ENCODE measurements at regions not wholly inside any gene's neighbourhood (a gene's known extent, or its start where the extent isn't known, plus 50 kb on each side); places are given as distances from the start of the nearest gene placed in this dataset.
"Not testable (repeated sequence)": the region's sequence is repeated elsewhere in the genome, so short reads cannot be mapped to it uniquely, and the experiment has no call there.

- Histone ChIP-seq H3K36me3 (ENCODE audit: insufficient read depth) (no peaks in the 10 kb centered on the region), H3K27ac (ENCODE audit: low read depth) (no peak overlapping the region), H3K4me3 (ENCODE audit: low read depth, low read length) (no peak overlapping the region), H3K4me1 (ENCODE audit: insufficient read depth) (no peaks in the 10 kb centered on the region)
- no peak for DNase-seq (ENCODE audit: extremely low spot score)
These were observed 102.1 kb downstream of the SHCBP1 start for GRCh38 chr16:46519063-46519462.

GRCh38 chr16:46496701-46497100 lies 124.5 kb downstream of the SHCBP1 start:
- 85% methylated on average over 2 of the region's 2 CpGs for WGBS
- Histone ChIP-seq H3K27ac (ENCODE audit: low read depth) (no peak overlapping the region), H3K4me1 (ENCODE audit: insufficient read depth) (no peaks in the 10 kb centered on the region), H3K36me3 (ENCODE audit: insufficient read depth) (no peaks in the 10 kb centered on the region), H3K4me3 (ENCODE audit: low read depth, low read length) (no peak overlapping the region)
- no peak for DNase-seq (ENCODE audit: extremely low spot score)

DNA sequence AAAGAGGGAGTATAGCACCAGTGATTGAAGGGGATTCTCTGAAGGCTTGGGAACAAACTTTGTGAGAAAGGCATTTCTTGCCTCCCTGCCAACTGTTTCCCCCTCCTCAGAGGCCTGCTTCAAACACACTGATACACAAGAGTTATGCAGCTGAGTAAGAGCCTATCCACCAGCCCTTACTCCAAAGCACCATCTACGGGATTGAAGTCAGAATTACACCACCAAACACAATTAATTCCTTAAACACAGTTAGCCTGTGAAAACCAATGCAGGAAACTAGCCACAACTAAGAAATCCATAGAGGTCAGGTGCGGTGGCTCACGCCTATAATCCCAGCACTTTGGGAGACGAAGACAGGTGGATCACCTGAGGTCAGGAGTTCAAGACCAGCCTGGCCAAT lies 138.3 kb downstream of the SHCBP1 start:
- no peak for DNase-seq (ENCODE audit: extremely low spot score)
- Histone ChIP-seq H3K4me1 (ENCODE audit: insufficient read depth) (no peaks in the 10 kb centered on the region), H3K4me3 (ENCODE audit: low read depth, low read length) (no peak overlapping the region), H3K27ac (ENCODE audit: low read depth) (no peak overlapping the region), H3K36me3 (ENCODE audit: insufficient read depth) (no peaks in the 10 kb centered on the region)
- 35% methylated on average over 4 of the region's 4 CpGs for WGBS

DNA sequence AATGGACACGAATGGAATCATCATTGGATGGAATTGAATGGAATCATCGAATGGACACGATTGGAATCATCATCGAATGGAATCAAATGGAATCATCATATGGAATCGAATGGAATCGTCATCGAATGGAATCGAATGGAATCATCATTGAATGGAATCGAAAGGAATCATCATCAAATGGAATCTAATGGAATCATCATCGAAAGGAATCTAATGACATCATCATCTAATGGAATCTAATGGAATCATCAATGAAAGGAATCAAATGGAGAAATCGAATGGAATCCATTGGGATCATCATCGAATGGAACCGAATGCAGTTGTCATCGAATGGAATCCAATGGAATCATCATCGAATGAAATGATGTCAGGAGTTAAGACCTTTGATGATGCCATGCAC lies 154.9 kb downstream of the SHCBP1 start:
- 72% methylated on average over 15 of the region's 15 CpGs for WGBS
- Histone ChIP-seq H3K4me3 (ENCODE audit: low read depth, low read length) (no peak overlapping the region), H3K36me3 (ENCODE audit: insufficient read depth) (no peaks in the 10 kb centered on the region), H3K27ac (ENCODE audit: low read depth) (no peak overlapping the region), H3K4me1 (ENCODE audit: insufficient read depth) (no peaks in the 10 kb centered on the region)
- no peak for DNase-seq (ENCODE audit: extremely low spot score)

DNA sequence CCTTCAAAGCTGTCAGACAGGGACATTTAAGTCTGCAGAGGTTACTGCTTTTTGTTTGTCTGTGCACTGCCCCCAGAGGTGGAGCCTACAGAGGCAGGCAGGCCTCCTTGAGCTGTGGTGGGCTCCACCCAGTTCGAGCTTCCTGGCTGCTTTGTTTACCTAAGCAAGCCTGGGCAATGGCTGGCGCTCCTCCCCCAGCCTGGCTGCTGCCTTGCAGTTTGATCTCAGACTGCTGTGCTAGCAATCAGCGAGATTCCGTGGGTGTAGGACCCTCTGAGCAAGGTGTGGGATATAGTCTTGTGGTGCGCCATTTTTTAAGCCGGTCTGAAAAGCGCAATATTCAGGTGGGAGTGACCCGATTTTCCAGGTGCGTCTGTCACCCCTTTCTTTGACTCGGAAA lies 166.4 kb downstream of the SHCBP1 start:
- H3K27ac ChIP-seq (ENCODE audit: low read depth); H3K4me3 ChIP-seq (ENCODE audit: low read depth, low read length); DNase-seq (ENCODE audit: extremely low spot score); H3K4me1 ChIP-seq (ENCODE audit: insufficient read depth); H3K36me3 ChIP-seq (ENCODE audit: insufficient read depth): not testable (repeated sequence)
- whole genome bisulfite sequencing = 60% methylated on average over 10 of the region's 10 CpGs

DNA sequence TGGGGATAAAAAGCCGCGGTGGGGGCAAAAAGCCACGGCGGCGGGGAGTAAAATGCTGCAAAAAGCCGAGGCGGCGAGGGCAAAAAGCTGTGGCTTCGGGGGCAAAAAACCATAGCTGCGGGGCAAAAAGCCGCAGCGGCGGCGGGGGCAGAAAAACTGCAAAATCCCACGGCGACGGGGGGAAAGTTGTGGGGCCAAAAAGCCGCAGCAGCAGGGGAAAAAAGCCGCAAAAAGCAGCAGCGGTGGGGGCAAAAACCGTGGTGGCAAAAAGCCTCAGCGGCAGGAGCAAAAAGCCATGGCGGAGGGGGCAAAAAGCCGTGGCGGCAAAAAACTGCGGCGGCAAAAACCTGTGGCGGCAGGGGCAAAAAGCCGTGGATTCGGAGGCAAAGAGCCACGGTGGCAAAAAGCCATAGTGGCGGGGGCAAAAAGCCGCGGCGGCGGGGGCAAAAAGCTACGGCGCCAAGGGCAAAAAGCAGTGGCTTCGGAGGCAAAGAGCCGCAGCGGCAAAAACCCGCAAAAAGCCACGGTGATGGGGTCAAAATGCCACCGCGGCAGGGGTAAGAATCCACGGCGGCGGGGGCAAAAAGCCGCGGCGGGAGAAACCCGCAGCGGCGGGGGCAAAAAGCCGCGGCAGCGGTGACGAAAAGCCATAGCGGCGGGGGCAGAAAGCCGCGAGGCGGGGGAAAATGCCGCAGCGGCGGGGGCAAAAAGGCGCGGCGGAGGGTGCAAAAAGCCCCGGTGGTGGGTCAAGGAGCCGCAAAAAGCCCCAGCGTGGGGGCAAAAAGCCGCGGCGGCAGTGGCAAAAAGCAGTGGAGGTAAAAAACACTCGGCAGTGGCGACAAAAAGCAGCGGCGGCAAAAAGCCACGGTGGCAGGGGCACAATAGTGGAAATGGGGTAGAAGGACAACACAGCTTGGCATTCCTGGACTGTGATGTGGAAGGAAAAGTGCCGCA lies 192.8 kb downstream of the SHCBP1 start:
- DNase-seq (ENCODE audit: extremely low spot score) = no peak
- Histone ChIP-seq H3K4me3 (ENCODE audit: low read depth, low read length) (no peak overlapping the region), H3K4me1 (ENCODE audit: insufficient read depth) (no peaks in the 10 kb centered on the region), H3K27ac (ENCODE audit: low read depth) (no peak overlapping the region), H3K36me3 (ENCODE audit: insufficient read depth) (peaks cover 3% of the 10 kb centered on the region)
- WGBS = 27% methylated on average over 81 of the region's 81 CpGs

DNA sequence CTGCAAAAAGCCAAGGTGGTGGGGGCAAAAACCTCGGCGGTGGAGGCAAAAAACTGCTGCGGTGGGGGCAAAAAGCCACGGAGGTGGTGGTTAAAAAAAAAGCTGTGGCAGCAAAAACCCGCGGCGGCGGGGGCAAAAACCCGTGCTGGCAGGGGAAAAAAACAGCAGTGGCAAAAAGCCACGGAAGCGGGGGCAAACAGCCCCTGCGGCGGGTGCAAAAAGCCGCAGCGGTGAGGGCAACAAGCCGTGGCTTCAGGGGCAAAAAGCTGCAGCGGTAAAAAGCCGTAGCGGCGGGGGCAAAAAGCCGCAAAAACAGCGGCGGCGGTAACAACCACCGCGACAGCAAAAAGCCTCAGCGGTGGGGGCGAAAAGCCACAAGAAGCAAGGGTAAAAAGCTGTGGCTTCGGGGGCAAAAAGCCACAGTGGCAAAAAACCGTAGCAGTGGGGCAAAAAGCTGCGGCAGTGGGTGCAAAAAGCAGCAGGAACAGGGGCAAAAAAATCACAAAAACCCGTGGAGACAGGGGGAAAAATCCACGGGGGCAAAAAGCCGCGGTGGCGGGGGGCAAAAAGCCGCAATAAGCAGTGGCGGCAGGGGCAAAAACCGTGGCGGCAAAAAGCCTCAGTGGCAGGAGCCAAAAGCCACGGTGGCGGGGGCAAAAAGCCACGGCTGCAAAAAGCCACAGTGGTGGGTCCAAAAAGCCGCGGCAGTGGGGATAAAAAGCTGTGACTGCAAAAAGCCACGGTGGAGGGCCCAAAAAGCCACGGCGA lies 193.7 kb downstream of the SHCBP1 start:
- H3K36me3 ChIP-seq (ENCODE audit: insufficient read depth) = peaks cover 3% of the 10 kb centered on the region
- no peak overlapping the region for H3K27ac ChIP-seq (ENCODE audit: low read depth)
- H3K4me1 ChIP-seq (ENCODE audit: insufficient read depth) = no peaks in the 10 kb centered on the region
- no peak for DNase-seq (ENCODE audit: extremely low spot score)
- WGBS = 39% methylated on average over 48 of the region's 48 CpGs
- H3K4me3 ChIP-seq (ENCODE audit: low read depth, low read length) = no peak overlapping the region

GRCh38 chr16:46426336-46426735 lies 194.8 kb downstream of the SHCBP1 start:
- H3K4me3 ChIP-seq (ENCODE audit: low read depth, low read length) = no peak overlapping the region
- 67% methylated on average over 1 of the region's 1 CpG for WGBS
- no peak overlapping the region for H3K27ac ChIP-seq (ENCODE audit: low read depth)
- H3K4me1 ChIP-seq (ENCODE audit: insufficient read depth) = no peaks in the 10 kb centered on the region
- peaks cover 3% of the 10 kb centered on the region for H3K36me3 ChIP-seq (ENCODE audit: insufficient read depth)
- DNase-seq (ENCODE audit: extremely low spot score) = no peak

DNA sequence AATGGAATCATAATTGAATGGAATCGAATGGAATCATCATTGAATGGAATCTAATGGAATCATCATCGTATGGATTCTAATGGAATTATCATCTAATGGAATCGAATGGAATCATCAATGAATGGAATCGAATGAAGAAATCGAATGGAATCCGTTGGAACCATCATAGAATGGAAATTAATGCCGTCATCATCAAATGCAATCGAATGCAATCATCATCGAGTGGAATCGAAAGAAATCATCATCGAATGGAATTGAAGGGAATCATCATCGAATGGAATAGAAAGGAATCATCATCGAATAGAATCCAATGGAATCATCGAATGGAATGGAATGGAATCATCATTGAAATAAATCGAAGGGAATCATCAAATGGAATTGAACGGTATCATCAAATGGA lies 217.2 kb downstream of the SHCBP1 start:
- WGBS = 76% methylated on average over 16 of the region's 16 CpGs
- no peak for DNase-seq (ENCODE audit: extremely low spot score)

DNA sequence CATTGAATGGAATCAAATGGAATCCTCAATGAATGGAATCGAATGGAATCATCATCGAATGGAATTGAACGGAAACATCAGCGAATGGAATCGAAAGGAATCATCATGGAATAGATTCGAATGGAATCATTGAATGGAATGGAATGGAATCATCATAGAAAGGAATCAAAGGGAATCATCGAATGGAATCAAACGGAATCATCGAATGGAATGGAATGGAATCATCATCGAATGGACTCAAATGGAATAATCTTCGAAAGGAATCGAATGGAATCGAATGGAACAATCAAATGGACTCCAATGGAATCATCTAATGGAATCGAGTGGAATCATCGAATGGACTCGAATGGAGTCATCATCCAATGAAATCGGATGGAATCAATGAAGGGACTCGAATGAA lies 222.6 kb downstream of the SHCBP1 start:
- not testable (repeated sequence) for DNase-seq (ENCODE audit: extremely low spot score)

More for the DNA sequence above, 217.2 kb downstream of the SHCBP1 start:
- no peak overlapping the region for H3K4me3 ChIP-seq (ENCODE audit: low read depth, low read length)
- no peaks in the 10 kb centered on the region for H3K36me3 ChIP-seq (ENCODE audit: insufficient read depth)
- H3K27ac ChIP-seq (ENCODE audit: low read depth) = no peak overlapping the region
- no peaks in the 10 kb centered on the region for H3K4me1 ChIP-seq (ENCODE audit: insufficient read depth)

GRCh38 chr16:46396883-46397270 lies 224.3 kb downstream of the SHCBP1 start:
- H3K27ac ChIP-seq (ENCODE audit: low read depth); H3K4me3 ChIP-seq (ENCODE audit: low read depth, low read length); H3K4me1 ChIP-seq (ENCODE audit: insufficient read depth); DNase-seq (ENCODE audit: extremely low spot score); H3K36me3 ChIP-seq (ENCODE audit: insufficient read depth): not testable (repeated sequence)
- 67% methylated on average over 15 of the region's 18 CpGs for WGBS

More for the DNA sequence above, 222.6 kb downstream of the SHCBP1 start:
- WGBS = 71% methylated on average over 16 of the region's 18 CpGs
- not testable (repeated sequence) for H3K4me3 ChIP-seq (ENCODE audit: low read depth, low read length); H3K27ac ChIP-seq (ENCODE audit: low read depth); H3K4me1 ChIP-seq (ENCODE audit: insufficient read depth); H3K36me3 ChIP-seq (ENCODE audit: insufficient read depth)

DNA sequence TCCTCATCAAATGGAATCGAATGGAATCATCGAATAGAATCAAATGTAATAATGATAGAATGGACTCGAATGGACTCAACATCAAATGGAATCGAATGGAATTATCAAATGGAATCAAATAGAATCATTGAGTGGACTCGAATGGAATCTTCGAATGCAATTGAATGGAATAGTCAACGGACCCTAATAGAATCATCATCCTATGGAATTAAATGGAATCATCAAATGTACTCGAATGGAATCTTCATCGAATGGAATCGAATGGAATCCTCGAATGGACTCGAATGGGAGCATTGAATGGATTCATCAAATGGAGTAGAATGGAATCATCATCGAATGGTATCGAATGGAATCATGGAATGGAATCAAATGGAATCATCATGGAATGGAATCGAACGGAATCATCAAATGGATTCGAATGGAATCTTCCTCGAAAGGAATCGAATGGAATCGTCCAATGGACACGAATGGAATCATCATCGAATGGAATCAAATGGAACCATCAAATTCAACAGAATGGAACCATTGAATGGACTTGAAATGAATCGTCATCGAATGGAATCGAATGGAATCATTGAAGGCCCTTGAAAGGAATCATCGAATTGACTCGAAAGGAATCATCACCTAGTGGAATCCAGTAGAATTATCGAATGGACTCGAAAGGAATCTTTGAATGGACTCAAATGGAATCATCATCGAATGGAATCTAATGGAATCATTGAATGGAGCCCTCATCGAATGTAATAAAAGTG lies 224.9 kb downstream of the SHCBP1 start:
- not testable (repeated sequence) for H3K4me1 ChIP-seq (ENCODE audit: insufficient read depth); H3K27ac ChIP-seq (ENCODE audit: low read depth); H3K4me3 ChIP-seq (ENCODE audit: low read depth, low read length); H3K36me3 ChIP-seq (ENCODE audit: insufficient read depth); DNase-seq (ENCODE audit: extremely low spot score)
- WGBS = 72% methylated on average over 31 of the region's 31 CpGs

- H3K4me1 ChIP-seq (ENCODE audit: insufficient read depth); H3K36me3 ChIP-seq (ENCODE audit: insufficient read depth); H3K27ac ChIP-seq (ENCODE audit: low read depth); H3K4me3 ChIP-seq (ENCODE audit: low read depth, low read length); DNase-seq (ENCODE audit: extremely low spot score): not testable (repeated sequence)
- 79% methylated on average over 23 of the region's 23 CpGs for WGBS
These were observed 225.7 kb downstream of the SHCBP1 start for GRCh38 chr16:46395391-46395921.

Data from urinary bladder (tissue), 3 donors.